Pons (tissue), 1 donor: ENCODE measurements at regions not wholly inside any gene's neighbourhood (a gene's known extent, or its start where the extent isn't known, plus 50 kb on each side); places are given as distances from the start of the nearest gene placed in this dataset.
A peak's percentile ranks its signal among the peaks of the same experiment; 100 is the strongest.
"Not testable (repeated sequence)": the region's sequence is repeated elsewhere in the genome, so short reads cannot be mapped to it uniquely, and the experiment has no call there.

ENCODE experiments used
- DNase-seq: peaks from one replicate; pipeline ENCODE4 v3.0.0-alpha.2; 2016; ENCODE audit warnings: low spot score

DNA sequence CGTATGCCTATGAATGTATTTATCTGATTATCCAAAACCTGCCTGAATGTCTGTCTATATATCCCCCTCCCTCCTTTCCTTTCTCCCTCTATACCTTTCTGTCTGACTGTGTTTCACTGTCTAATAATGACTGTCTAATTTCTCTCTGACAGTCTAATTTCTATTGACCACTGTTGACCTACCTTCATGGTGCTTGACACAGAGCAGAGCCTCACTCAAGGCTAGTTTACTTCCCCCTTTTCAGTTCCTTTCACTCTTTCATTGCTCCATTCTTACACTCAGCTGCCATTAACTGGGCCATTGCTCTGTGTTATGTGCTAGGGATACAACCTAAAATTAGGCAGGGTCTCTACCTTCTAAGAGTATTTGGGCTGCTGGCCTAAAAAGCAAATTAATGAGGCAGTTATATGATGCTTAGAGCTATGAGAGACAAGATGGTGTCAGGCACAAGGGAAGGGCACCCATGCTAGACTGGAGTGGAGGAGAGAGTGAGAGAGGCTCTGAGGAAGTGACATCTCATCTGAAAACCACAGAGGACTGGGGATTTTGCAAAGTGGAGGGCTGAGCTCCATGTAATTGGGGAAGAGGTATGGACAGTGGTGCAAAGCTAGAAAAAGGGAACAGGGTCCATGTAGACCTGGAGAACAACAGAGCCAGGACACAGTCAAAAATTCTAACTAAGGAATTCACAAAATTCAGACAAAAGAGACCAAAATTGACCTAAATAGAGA, 348.6 kb upstream of the CHRNA7 start:
- not testable (repeated sequence) for DNase-seq

GRCh38 chr15:31687088-31687487, 343.2 kb upstream of the CHRNA7 start:
- DNase-seq: not testable (repeated sequence)

GRCh38 chr15:31696509-31696908, 333.8 kb upstream of the CHRNA7 start:
- not testable (repeated sequence) for DNase-seq

DNA sequence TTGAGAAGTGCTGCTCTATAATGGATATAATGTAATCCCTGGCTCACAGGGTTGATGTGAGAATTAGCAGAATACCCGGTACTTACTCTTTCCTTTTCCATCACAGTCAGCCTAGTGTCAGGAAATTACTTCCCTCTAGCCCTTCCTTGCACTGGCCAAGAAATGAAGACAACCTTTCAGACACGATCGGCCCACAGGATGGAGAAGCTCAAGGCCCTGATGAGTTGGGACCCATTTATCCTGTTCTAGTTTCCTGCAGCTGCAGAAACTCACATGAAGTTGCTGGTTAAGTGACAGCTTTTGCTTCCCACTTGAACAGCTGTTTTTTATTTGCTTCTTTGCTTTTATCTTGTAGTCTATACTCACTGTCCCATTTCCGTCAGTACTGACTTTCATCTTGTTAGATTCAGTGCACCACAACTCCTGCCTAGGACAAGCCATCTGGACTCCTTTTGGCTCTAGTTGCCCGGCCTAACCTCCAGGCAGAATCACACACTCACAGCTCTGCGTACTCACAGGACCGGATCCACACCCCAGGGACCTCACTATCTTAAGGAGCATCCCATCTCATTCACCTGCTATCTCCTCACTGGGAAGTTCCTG, 325.1 kb upstream of the CHRNA7 start:
- not testable (repeated sequence) for DNase-seq

GRCh38 chr15:31707944-31708702, 322.2 kb upstream of the CHRNA7 start:
- DNase-seq: not testable (repeated sequence)

DNA sequence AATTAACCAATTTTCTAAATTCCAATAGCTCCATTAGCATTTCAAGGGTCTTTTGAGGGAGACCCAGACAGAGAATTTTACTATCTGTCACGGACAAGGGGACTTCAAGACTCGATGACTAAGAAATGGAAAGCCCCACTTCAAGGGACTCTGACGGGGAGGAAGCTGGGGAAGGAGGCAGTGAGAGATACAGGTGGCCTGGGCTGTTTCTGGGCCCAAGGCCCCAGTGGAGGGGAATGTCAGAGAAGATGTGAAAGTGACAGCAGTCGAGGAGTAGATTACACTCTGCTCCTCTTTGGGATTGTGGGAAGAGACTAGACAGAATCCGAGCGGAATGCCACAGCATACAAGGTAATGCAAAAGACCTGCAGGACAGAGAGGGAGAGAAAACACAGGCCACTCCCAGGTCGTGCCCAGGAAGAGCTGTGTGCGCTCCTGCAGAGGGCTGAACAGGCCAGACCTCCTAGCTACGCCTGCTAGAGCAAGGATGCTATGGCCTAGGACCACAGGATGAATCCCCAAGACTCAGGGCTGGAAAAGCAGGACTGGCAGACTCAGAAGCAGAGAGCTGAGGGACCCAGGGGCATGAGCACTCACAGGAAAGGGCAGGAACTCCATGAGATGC, 321.5 kb upstream of the CHRNA7 start:
- not testable (repeated sequence) for DNase-seq

- not testable (repeated sequence) for DNase-seq
Measured at GRCh38 chr15:31709479-31709878, 320.8 kb upstream of the CHRNA7 start.

- not testable (repeated sequence) for DNase-seq
Measured at GRCh38 chr15:31710806-31711205, 319.5 kb upstream of the CHRNA7 start.

- DNase-seq: not testable (repeated sequence)
Measured at GRCh38 chr15:31715208-31715607, 315.1 kb upstream of the CHRNA7 start.

GRCh38 chr15:31718625-31719024, 311.7 kb upstream of the CHRNA7 start:
- DNase-seq: not testable (repeated sequence)

- DNase-seq: not testable (repeated sequence)
Measured at GRCh38 chr15:31719396-31720022, 310.8 kb upstream of the CHRNA7 start.

GRCh38 chr15:31723019-31723418, 307.3 kb upstream of the CHRNA7 start:
- DNase-seq: not testable (repeated sequence)

GRCh38 chr15:31724903-31725302, 305.4 kb upstream of the CHRNA7 start:
- DNase-seq: not testable (repeated sequence)

GRCh38 chr15:31725619-31726018, 304.7 kb upstream of the CHRNA7 start:
- not testable (repeated sequence) for DNase-seq

DNA sequence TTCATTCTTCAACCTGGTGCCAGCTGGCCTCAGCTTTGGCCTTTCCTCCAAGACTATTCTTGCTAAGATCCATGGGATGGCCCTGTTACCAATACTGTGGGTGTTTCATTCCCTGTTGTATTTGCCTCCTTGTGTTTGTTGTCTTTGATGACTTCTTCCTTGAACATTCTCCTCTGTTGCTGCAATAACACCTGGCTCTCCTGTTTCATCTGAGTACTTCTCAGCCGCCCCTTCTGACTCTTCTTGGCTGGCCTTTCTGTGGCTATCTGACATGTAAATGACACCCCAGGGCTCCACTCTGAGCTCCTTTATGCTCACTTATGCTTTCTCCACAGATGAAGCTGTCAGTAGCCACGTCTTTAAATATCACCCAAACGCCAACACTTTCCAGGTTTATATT, 302.7 kb upstream of the CHRNA7 start:
- DNase-seq: no peak

DNA sequence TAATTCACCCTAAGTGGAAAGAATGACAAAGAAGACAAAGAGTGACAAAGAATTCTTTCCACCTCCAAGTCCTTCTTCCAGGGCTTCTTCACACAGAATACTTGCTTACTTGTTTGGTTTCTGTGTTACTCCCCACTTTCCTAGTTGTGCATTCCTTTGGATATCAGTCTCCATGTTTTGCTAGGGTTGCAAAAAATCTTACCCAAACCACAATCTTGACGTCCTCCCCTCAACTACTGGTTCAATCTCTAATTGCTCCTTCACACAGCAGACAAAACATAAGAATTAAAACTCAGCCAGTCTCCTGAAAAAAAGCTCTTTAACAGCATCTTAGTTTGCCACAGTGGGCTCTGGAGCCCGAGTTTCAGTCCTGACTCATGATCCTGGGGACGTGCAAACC, 297.6 kb upstream of the CHRNA7 start:
- no peak for DNase-seq

GRCh38 chr15:31733424-31733823, 296.9 kb upstream of the CHRNA7 start:
- peak; percentile 60 for DNase-seq

- DNase-seq: no peak
Measured at GRCh38 chr15:31740203-31740602, 290.1 kb upstream of the CHRNA7 start.

DNA sequence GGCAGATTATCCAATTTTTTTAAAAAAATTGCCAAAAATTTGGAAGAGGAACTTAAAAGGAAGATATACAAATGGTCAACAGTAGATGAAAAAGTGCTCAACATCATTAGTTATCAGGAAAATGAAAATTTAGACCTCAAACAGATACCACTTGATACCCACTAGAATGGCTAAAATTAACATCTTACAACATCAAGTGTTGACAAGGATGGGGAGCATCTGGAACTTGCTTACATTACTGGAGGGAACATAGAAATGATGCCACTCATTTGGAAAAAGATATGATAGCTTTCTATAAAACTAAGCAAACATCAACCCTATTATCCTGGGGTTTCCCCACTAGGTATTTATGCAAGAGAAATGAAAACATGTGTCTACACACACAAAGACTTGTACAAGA, 284.5 kb upstream of the CHRNA7 start:
- no peak for DNase-seq

- no peak for DNase-seq
Measured at GRCh38 chr15:31752065-31752762, 278.1 kb upstream of the CHRNA7 start.

DNA sequence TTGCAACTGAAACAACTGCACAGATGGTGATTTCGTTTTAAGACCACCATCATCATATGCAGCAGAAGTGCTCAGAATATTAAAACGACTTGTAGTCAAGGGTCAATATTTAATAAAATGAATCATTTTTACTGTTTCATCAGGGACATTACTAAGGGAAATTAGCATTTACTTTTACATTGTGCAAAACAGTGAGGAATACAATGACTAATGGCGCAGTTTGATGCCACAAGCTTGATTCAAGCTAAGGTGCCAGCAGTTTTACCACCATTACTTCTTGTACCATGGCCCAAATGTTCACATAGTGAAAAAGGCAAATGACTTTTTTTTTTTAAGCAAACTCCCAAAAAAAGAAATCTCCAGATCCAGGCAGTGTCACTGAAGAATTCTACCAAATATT, 277.4 kb upstream of the CHRNA7 start:
- DNase-seq: no peak
